NCI-H128 (cell line): ENCODE measurements at regions not wholly inside any gene's neighbourhood (a gene's known extent, or its start where the extent isn't known, plus 50 kb on each side); places are given as distances from the start of the nearest gene placed in this dataset.

ENCODE experiments used
- DNase-seq: peaks from one replicate; lab custom pipeline; 2025; ENCODE audit not compliant: unreplicated experiment; lab: John Stamatoyannopoulos, UW

DNA sequence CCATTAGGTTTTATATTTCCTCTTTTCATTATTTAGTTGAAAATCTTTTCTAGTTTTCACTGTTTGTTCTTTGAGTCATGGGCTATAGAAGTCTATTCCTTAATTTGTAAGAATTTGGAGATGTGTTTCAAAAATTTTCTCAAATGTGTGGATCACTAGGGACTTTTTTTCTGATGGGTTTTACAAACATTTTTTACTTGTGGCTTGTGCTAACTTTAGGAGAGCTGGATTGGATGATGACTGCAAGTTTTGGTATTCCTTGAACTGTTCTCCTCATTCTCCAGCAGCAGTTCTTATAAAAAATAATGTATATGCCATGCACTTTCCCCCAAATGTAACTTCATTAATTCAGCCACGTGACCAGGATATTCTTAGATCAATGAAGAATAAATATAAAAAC lies 94.7 kb upstream of the CWC22 start:
- DNase-seq: no peak

DNA sequence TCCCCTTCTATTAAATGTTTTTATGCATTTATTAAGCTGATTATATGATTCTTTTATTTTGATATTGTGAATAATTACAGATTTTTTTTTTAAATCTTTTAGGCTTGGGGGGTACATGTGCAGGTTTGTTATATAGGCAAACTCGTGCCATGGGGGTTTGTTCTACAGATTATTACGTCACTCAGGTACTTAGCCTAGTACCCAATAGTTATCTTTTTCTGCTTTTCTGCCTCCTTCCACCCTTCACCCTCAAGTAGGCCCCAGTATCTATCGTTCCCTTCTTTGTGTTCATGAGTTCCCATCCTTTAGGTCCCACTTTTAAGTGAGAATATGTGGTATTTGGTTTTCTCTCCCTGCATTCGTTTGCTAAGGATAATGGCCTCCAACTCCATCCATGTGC lies 92.2 kb upstream of the CWC22 start:
- DNase-seq: no peak

- no peak for DNase-seq
These were observed 78.0 kb upstream of the CWC22 start for GRCh38 chr2:180085144-180085543.

DNA sequence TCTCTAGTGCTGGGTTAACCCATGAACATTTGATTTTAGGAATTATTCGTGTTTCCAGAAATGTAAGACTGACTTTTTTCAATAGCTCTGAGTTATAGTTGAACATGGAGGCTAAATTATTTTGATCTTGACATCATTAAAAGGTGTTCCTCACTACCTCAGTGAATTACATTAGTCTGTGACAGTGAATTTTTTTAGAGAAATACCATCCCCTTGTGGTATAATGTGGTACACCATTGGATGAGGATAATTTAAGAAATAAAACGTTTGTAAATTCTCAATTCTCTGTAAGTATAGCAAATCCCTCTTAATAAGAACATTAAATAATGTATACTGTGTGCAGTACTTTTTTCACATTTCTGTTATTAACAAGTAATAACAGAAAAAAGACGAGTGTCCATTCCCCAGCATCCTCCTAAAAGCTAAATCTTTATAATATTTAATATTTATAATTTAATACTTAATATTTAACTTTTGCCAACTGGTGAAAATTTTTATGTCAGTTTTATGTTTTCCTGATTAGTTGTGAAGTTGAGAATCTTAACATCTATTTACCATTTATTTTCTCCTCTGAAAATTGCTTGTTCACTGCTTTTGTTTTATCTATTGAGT lies 70.3 kb upstream of the CWC22 start:
- DNase-seq: no peak

GRCh38 chr2:180075870-180076269 lies 68.8 kb upstream of the CWC22 start:
- no peak for DNase-seq

DNA sequence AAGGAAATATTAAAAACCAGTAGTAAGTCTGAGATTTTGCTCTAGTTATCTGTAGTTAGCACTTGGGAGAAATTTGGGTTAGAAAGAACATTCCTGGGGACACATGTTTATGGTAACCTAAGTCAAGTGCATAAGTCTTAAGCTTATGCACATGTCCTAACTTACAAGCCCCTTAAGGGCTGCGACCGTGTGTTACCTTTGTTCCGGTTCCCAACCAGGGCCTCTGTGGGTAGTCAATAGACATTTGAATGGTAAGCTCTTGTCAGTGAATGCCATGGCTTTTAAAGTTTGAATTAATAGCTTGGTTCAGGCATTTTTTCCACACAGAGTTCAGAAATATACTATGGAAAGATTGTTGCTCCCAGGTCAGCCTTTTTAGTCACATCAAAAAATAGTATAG lies 64.7 kb upstream of the CWC22 start:
- DNase-seq: no peak

DNA sequence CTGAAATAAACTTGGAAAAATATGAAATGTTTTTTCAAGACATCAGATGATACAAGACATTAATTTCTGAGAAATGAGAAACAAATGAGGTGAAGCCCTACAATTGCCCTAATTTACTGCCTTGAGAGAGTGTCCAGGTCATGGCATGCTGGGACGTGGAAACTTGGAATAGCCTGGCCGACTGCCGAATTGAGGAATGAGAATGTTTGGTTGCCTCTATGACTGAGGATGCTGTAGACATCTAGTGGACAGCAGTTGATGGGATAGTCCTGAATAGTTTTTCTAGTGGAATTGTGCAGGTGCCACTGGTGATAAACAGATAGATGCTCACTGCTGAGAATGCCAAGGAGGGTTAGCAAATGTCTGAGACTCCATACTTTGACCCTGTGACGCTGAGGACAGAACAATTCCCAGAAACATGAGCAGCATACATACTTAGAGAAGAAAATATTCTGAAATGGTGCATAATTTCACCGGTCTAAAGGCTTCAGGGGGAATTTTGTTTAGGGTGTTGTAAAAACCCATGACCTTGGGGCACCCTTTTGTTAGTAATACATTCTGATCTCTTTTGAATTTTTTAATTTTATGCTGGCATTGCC lies 56.5 kb upstream of the CWC22 start:
- no peak for DNase-seq

DNA sequence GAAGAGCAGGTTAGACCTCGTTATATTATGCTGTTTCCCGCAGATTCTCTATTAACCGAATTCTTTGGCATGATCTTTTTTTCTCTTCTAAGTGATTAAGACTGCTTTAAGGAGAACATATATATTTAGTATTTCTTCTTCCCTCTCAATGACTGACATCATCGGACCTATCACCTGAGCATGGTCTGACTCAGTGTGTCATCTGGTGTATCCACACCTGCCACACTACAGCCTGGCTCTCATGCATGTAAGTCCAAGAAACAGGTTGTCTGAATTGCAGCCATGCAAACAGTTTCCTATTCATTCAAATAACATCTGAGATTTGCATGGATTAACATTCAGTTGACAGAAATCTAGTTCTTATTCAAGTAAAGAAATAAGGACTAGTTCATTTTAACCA lies 55.1 kb upstream of the CWC22 start:
- DNase-seq: no peak

DNA sequence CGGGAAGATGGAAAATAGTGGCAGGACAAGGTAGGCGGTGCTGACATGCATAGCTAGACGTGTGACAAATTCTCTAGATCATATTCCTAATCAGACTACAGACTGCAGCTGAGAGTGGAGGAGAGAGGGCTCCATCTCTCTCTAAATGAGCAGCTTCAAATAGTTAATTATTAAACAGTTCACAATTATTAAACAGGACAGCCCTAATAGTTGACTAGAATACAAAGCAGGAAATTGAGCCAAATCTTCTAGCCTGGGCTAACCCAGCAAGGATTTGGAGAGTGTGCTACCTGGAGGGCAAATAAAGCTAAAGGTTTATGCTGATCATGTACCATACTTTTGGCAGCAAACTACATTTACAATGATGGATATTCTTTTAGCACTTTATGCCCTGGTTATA lies 54.4 kb upstream of the CWC22 start:
- no peak for DNase-seq

GRCh38 chr2:180061085-180061484 lies 54.0 kb upstream of the CWC22 start:
- DNase-seq: no peak

GRCh38 chr2:180058993-180059392 lies 51.9 kb upstream of the CWC22 start:
- no peak for DNase-seq

DNA sequence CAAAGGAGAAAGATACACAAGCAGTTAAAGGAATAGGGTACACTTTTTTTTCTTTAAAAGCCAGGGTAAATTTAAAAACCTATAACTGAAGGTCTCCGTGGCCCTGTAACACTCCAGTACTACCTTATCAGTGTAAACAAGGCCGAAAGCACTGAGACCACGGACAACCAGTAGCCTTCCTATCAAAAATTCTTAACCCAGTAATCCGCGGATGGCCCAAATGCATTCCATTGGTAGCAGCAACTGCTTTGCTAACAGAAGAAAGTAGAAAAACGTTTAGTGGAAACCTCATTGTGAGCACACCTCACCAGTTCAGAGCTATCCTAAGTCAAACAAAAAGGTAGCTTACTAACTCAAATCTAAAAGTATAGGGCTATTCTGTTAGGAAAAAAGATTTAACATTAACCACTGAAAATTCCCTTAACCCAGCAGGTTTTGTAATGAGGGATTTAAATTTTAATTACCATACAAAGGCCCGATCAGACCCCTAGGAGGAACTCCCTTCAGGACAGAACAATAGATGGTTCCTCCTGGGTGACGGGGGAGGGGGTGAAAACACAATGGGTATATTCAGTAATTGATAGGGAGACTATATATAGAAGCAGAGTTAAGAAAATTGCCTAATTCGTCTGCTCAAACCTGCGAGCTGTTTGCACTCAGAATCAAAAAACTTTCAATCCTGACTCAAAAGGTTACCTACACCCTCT lies 50.8 kb upstream of the CWC22 start:
- DNase-seq: no peak
